Breast epithelium (tissue), 3 donors: ENCODE measurements at regions not wholly inside any gene's neighbourhood (a gene's known extent, or its start where the extent isn't known, plus 50 kb on each side); places are given as distances from the start of the nearest gene placed in this dataset.

Source experiments
- CTCF ChIP-seq, 3 donors: fragments of 450-650 bp; IDR thresholded peaks; one replicate each; pipeline ENCODE4 v1.5.1; 2016 to 2017; ENCODE audit warnings: antibody characterized with exemption in 3 of 3, mild to moderate bottlenecking in 3 of 3, moderate library complexity in 3 of 3
- POLR2A ChIP-seq: fragments of 450-650 bp; IDR thresholded peaks from one replicate; pipeline ENCODE4 v1.6.1; 2016; ENCODE audit warnings: antibody characterized with exemption, mild to moderate bottlenecking, moderate library complexity

- TF ChIP-seq POLR2A (no peak), CTCF (IDR thresholded peaks at IDR 0.05) (no peak)
Observed at GRCh38 chr19:30880551-30880950, 468.7 kb downstream of the TSHZ3 start.
